Mesothelial cell of epicardium (in vitro differentiated cells): ENCODE measurements at regions not wholly inside any gene's neighbourhood (a gene's known extent, or its start where the extent isn't known, plus 50 kb on each side); places are given as distances from the start of the nearest gene placed in this dataset.

Experiments used
- DNase-seq, 2 experiments: peaks; one replicate each; pipeline ENCODE4 v3.0.0; 2021; ENCODE audit warnings: low spot score in 2 of 2; ENCODE audit not compliant: unreplicated experiment in 2 of 2
- H3K27ac Mint-ChIP-seq: 2 replicates; pipeline ENCODE4 v1.8.0; 2021; ENCODE audit warnings: mixed read lengths
- H3K27me3 Mint-ChIP-seq: 2 replicates; pipeline ENCODE4 v1.8.0; 2021; ENCODE audit warnings: low read depth, mixed read lengths
- H3K36me3 Mint-ChIP-seq: 2 replicates; pipeline ENCODE4 v1.8.0; 2021; ENCODE audit warnings: mixed read lengths
- H3K4me1 Mint-ChIP-seq: 2 replicates; pipeline ENCODE4 v1.8.0; 2021; ENCODE audit warnings: mixed read lengths
- H3K4me3 Mint-ChIP-seq: 2 replicates; pipeline ENCODE4 v1.8.0; 2021; ENCODE audit warnings: mild to moderate bottlenecking, moderate library complexity, mixed read lengths
- H3K9me3 Mint-ChIP-seq: 2 replicates; pipeline ENCODE4 v1.8.0; 2021; ENCODE audit warnings: mixed read lengths
- CTCF ChIP-seq: fragments of 200-600 bp; sonication (generic); IDR thresholded peaks from one replicate; pipeline ENCODE4 v1.5.0; 2021; ENCODE audit warnings: antibody characterized with exemption; ENCODE audit not compliant: unreplicated experiment

- no peak for TF ChIP-seq CTCF
- DNase-seq, result no peak
- Mint-ChIP-seq H3K4me1 (peaks cover 11% of the 10 kb centered on the region), H3K4me3 (no peak overlapping the region), H3K27me3 (no peaks in the 10 kb centered on the region), H3K36me3 (peaks cover 4% of the 10 kb centered on the region), H3K9me3 (peaks cover 38% of the 10 kb centered on the region), H3K27ac (no peak overlapping the region)
Observed at GRCh38 chr4:138507522-138507921, 265.4 kb upstream of the SLC7A11 start.

- DNase-seq, result no peak
- Mint-ChIP-seq H3K4me1 (no peaks in the 10 kb centered on the region), H3K27ac (no peak overlapping the region), H3K27me3 (no peaks in the 10 kb centered on the region), H3K36me3 (peaks cover 13% of the 10 kb centered on the region), H3K9me3 (peaks cover 60% of the 10 kb centered on the region), H3K4me3 (no peak overlapping the region)
- no peak for TF ChIP-seq CTCF
Observed at GRCh38 chr4:138501614-138502013, 259.5 kb upstream of the SLC7A11 start.

GRCh38 chr4:138500869-138501268 lies 258.7 kb upstream of the SLC7A11 start:
- Mint-ChIP-seq H3K27me3 (no peaks in the 10 kb centered on the region), H3K27ac (no peak overlapping the region), H3K36me3 (peaks cover 13% of the 10 kb centered on the region), H3K4me3 (no peak overlapping the region), H3K9me3 (peaks cover 55% of the 10 kb centered on the region), H3K4me1 (no peaks in the 10 kb centered on the region)
- no peak for TF ChIP-seq CTCF
- no peak for DNase-seq

GRCh38 chr4:138499627-138500026 lies 257.5 kb upstream of the SLC7A11 start:
- Mint-ChIP-seq H3K27ac (no peak overlapping the region), H3K36me3 (peaks cover 13% of the 10 kb centered on the region), H3K4me1 (no peaks in the 10 kb centered on the region), H3K4me3 (no peak overlapping the region), H3K27me3 (no peaks in the 10 kb centered on the region), H3K9me3 (peaks cover 46% of the 10 kb centered on the region)
- TF ChIP-seq CTCF, result no peak
- no peak for DNase-seq

GRCh38 chr4:138494931-138495330 lies 252.8 kb upstream of the SLC7A11 start:
- Mint-ChIP-seq H3K9me3 (peaks cover 39% of the 10 kb centered on the region), H3K27me3 (no peaks in the 10 kb centered on the region), H3K4me3 (no peak overlapping the region), H3K4me1 (no peaks in the 10 kb centered on the region), H3K27ac (no peak overlapping the region), H3K36me3 (peaks cover 10% of the 10 kb centered on the region)
- no peak for DNase-seq
- no peak for TF ChIP-seq CTCF

GRCh38 chr4:138494116-138494515 lies 252.0 kb upstream of the SLC7A11 start:
- Mint-ChIP-seq H3K4me1 (no peaks in the 10 kb centered on the region), H3K27ac (no peak overlapping the region), H3K27me3 (no peaks in the 10 kb centered on the region), H3K4me3 (no peak overlapping the region), H3K36me3 (peaks cover 10% of the 10 kb centered on the region), H3K9me3 (peaks cover 32% of the 10 kb centered on the region)
- no peak for DNase-seq
- TF ChIP-seq CTCF, result no peak
